NCI-H2107 treated with DMSO at 0.1 percent for 48 hours (cell line): ENCODE measurements at regions not wholly inside any gene's neighbourhood (a gene's known extent, or its start where the extent isn't known, plus 50 kb on each side); places are given as distances from the start of the nearest gene placed in this dataset.

Experiments used
- DNase-seq: peaks from one replicate; lab custom pipeline; 2025; ENCODE audit not compliant: unreplicated experiment; lab: John Stamatoyannopoulos, UW

- no peak for DNase-seq
Observed at GRCh38 chr3:110074095-110074494, 736.7 kb upstream of the DPPA4 start.

DNA sequence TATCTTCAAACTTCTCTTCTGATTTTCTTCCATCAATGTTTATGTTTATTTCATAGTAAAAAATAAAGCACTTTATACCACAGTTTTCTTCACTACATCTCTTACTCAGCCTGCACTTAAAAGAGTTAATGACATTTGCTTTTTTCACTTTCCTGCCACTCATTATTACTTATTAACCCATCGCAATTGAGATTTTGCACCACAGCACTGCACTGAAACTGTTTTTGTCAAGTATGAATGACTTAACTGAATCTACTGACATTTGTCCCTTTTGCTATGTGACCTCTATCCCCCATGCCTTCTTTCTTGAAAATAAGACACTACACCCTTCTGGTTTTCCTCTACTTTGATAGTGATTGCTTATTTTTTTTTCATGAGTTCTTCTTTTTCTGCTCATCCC, 739.7 kb upstream of the DPPA4 start:
- no peak for DNase-seq

DNA sequence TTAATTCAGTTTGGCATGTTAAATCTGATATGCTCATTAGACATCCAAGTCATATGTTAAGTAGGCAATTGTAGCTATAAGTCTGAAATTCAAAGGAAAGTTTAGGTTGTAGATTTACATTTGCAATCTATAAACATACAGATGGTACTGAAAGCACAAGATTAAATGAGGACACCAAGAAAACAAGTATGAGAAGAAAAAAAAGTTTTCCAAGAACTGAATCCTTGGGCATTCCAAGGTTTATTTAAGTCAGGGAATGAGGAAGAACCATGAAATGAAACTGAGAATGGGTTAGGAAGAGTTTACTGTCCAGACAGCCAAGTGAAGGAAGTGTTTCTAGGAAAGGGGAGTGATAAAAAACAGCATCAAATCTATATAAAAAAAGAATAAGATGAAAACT, 756.1 kb upstream of the DPPA4 start:
- no peak for DNase-seq

GRCh38 chr3:110093812-110094401, 756.6 kb upstream of the DPPA4 start:
- no peak for DNase-seq

GRCh38 chr3:110099711-110100110, 762.4 kb upstream of the DPPA4 start:
- DNase-seq = no peak

DNA sequence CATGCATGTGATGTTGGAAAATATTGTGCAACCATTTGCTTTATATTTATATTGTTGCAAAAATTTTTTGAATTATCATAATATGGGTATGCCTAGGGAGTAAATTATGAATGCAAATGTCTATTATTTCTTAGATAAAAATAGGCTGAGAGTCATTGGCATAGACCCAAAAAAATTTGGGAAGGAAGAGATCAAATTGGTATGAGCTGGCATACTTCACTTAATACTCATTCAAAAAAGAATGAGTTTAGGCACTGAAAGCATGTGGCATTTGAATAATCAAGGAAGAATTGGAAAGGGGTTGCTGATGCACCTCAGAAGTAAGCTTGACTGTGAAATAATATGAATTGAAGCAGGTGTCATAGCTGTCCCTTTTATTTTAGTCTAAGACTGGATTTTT, 764.0 kb upstream of the DPPA4 start:
- no peak for DNase-seq

DNA sequence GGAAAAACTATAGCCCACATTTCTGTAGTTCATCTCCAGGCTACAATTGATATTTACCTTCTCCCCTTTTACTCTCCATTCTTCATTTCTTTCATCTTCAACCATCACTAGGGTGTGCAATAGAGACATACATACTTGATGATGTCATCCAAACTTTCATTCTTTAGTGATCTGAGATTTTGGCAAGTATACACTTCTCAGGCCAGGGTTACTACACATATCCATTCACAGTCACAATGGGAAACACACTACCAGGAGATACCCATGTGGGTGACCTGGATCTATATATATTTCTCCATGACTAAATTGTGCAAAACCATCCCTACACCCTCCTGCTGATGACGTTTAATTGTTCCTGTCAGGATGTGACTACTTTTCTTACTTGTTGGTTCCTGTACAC, 769.5 kb upstream of the DPPA4 start:
- no peak for DNase-seq

- no peak for DNase-seq
Observed at GRCh38 chr3:110123946-110124345, 786.6 kb upstream of the DPPA4 start.

DNA sequence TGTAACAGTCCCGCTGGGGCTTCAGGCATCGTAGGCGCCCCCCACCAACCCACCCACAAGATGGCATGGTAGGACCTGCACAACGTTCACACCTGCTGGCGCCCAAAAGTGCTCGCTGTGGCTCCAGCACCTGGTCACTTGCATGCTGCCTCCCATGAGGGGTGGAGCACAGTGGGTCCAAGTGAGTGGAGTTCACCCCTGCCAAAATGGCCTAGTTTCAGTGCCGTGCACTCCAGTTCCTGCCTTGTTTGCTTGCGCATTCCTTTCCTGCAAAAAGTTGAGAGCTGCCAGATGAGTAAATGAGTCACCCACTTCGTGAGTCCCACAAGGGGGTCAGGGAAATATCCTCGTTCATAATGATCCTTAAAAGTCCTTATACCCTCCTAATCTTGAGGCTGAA, 788.7 kb upstream of the DPPA4 start:
- no peak for DNase-seq

DNA sequence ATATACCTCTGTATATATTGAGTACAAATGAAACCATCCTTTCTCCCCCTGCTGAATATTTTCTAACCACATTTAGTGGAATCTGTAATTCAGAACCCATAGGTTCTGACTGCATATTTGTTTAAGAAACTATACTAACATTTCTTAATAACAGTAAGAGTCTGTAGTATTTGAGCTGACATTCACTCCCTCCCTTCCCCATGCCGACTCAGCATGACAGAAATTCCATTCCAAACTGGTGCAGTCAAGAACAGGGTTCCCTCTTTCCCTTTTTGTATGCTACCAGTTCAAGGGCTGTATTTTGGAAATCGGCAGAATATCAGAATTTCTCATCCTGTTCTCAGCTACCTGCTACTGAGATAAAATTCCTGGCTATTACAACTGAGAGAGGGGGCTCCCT, 796.6 kb upstream of the DPPA4 start:
- DNase-seq = no peak

DNA sequence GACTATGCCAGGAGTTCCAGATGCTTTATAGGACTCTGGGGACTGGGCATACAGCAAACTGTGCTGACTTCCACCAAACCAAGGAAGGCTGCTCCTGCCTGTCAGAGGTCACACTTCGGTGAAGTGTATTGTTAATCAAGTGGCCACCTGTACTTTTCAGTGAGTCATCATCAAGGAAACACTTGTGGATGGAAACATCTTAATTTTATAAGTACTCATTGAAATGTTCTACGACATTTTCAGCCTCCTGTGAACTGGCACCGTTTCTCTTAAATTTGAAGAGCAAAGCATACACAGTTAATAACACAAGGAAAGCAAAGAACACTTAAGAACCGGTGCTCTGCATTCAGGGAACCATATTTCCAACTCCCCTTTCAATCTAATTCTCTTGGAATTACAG, 801.7 kb upstream of the DPPA4 start:
- no peak for DNase-seq

- no peak for DNase-seq
Observed at GRCh38 chr3:110139821-110140220, 802.5 kb upstream of the DPPA4 start.

GRCh38 chr3:110149763-110150162, 812.4 kb upstream of the DPPA4 start:
- DNase-seq = no peak

DNA sequence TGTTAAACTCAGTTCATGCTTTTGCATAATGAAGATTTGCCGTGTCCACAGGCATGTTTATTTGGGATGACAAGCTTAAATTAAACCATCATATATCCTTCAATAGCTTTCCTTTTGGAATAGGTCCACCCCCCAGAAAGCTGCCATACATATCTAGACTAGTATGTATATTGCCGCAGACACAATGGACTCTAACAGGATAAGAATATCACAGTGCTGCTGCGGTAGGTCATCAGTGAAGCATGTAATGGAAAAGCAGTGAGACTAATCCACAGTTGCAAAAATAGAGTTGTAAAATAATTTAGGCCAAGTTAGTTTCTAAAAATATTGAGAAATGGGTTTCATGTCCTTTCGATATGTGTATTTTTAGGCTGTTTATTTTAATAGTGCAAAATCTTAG, 819.9 kb upstream of the DPPA4 start:
- no peak for DNase-seq

- DNase-seq = no peak
Observed at GRCh38 chr3:110164632-110165369, 827.5 kb upstream of the DPPA4 start.

DNA sequence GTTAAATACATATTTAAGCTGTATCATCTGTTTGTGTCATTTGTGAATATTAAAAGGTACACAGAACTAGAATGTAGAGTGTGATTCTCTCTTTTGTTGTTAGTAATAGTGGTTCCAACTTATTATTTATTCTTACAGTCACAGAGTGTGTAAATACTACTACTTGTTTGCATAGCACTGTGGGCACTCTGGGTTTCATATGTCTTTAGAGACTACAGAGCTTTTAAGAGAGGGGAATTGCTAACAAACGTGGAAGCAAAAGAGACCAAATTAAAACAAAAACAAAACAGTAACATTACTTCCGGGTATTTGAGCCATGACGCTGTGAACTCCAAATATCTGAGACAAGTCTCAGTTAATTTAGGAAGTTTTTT, 828.0 kb upstream of the DPPA4 start:
- no peak for DNase-seq

DNA sequence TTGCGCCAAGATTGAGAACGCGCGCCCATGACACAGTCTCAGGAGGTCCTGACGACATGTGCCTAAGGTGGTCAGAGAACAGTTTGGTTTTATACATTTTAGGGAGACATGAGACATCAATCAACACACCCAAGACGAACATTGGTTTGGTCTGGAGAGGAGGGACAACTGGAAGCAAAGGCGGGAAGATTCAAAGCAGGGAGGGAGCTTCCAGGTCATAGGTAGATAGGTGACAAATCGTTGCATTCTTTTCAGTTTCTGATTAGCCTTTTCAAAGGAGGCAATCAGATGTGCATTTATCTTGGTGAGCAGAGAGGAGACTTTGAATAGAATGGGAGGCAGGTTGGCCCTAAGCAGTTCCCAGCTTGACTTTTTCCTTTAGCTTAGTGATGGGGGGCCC, 828.4 kb upstream of the DPPA4 start:
- no peak for DNase-seq

DNA sequence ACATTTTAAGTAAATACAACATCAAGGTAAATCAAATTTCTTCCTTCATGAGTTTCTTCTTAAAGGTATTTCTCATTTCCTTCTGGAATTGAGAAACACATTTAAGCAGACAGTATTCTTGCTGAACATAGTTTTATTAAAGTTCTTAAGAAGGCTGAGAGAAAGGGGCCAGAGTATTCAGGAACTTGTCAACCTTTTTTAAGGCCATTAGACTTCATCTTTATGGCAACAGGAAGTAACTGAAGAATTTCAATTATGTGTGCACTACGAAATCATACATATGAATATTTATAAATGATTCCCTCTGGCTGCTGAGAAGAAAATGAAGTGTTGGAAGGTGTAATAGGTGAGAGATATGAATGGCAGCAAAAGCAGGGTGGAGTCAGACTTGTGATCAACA, 829.4 kb upstream of the DPPA4 start:
- DNase-seq = no peak

DNA sequence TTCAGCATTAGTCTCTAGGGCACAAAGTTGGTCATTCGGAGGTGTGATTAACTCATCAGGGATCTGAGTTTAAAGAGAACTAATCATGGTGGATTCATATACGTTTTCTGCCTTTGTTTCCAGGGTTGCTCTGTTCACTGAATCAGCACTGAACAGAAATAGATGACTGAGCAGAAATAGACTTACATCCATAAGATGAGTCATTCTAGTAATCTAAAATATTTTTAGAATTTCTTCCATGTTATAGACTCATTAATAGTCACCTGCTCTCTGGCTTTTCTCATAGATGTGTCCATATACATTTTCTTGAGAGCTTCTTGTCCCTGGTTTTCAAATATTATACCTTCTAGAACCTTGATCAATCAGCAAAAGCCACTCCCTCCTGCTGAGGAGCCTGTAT, 837.6 kb upstream of the DPPA4 start:
- DNase-seq = no peak

DNA sequence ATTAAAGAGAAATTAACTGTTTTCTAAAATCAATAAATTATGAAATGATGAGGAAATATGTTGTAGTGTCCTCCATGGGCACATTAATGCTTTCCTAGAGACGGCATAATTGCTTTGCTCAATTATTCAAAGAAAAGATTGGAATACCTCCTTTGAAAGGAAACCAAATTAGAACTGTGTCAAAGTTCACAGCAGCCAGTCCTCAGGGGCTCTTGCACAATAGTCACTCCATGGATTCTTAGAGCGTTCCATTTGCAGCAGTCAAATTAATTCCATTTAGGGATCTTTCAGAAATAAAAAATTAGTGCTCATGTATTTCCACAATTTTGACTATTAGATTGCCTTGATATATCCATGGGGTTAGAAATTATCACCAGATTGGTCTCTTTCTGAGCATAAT, 841.6 kb upstream of the DPPA4 start:
- no peak for DNase-seq

- DNase-seq = no peak
Observed at GRCh38 chr3:110180733-110181132, 843.4 kb upstream of the DPPA4 start.

DNA sequence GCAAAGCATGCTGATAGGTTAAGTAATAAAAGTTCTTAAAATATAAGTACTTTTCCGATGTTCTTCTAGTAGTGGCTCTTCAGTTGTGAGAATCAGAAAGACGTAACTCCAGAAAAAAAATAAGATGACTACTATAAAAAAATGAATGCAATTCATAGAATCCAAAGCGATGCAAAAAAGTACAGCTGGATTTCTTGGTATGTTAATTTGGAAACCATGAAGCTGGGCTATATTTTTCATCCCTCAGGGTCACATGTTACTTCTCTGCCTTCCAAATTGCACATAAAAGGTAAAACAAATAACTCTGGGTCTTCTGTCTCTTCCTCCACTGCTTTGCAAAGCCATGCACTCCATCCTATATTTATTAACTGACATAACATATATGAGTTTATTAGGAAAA, 843.9 kb upstream of the DPPA4 start:
- no peak for DNase-seq

- no peak for DNase-seq
Observed at GRCh38 chr3:110184536-110184935, 847.2 kb upstream of the DPPA4 start.
